GM12864 (cell line): ENCODE measurements at regions not wholly inside any gene's neighbourhood (a gene's known extent, or its start where the extent isn't known, plus 50 kb on each side); places are given as distances from the start of the nearest gene placed in this dataset.
"Not testable (repeated sequence)": the region's sequence is repeated elsewhere in the genome, so short reads cannot be mapped to it uniquely, and the experiment has no call there.

ENCODE experiments used
- DNase-seq: peaks from one replicate; pipeline ENCODE4 v3.0.0-alpha.2; 2011; ENCODE audit warnings: low read depth
- H3K4me3 ChIP-seq: 2 replicates; pipeline ENCODE4 v1.5.1; 2011; ENCODE audit warnings: mild to moderate bottlenecking, low read depth, low read length, control low read depth
- CTCF ChIP-seq: IDR thresholded peaks from 2 replicates; pipeline ENCODE4 v1.5.1; 2011; ENCODE audit warnings: low read depth, mild to moderate bottlenecking, moderate library complexity, low read length, control low read depth, inconsistent platforms; ENCODE audit errors: missing control alignments

- no peak for DNase-seq
- no peak for TF ChIP-seq CTCF
- H3K4me3 ChIP-seq: no peak overlapping the region
These were observed 677.6 kb upstream of the LMO3 start for GRCh38 chr12:17283563-17283962.

GRCh38 chr12:17282169-17282568 lies 676.2 kb upstream of the LMO3 start:
- H3K4me3 ChIP-seq, DNase-seq: not testable (repeated sequence)

- no peak overlapping the region for H3K4me3 ChIP-seq
- DNase-seq: no peak
- TF ChIP-seq CTCF: peak; percentile 7
These were observed 673.0 kb upstream of the LMO3 start for GRCh38 chr12:17278946-17279345.

- no peak for TF ChIP-seq CTCF
These were observed 670.2 kb upstream of the LMO3 start for GRCh38 chr12:17276196-17276595.

GRCh38 chr12:17266856-17267255 lies 660.9 kb upstream of the LMO3 start:
- no peak overlapping the region for H3K4me3 ChIP-seq
- DNase-seq: no peak
- no peak for TF ChIP-seq CTCF

More at GRCh38 chr12:17276196-17276595, 670.2 kb upstream of the LMO3 start:
- no peak overlapping the region for H3K4me3 ChIP-seq
- DNase-seq: no peak

GRCh38 chr12:17264603-17265002 lies 658.6 kb upstream of the LMO3 start:
- no peak for DNase-seq
- no peak for TF ChIP-seq CTCF
- no peak overlapping the region for H3K4me3 ChIP-seq

- H3K4me3 ChIP-seq: no peak overlapping the region
- no peak for TF ChIP-seq CTCF
- no peak for DNase-seq
These were observed 633.9 kb upstream of the LMO3 start for GRCh38 chr12:17239874-17240273.

GRCh38 chr12:17235996-17236395 lies 630.0 kb upstream of the LMO3 start:
- TF ChIP-seq CTCF: no peak
- DNase-seq: no peak

More at GRCh38 chr12:17235996-17236395, 630.0 kb upstream of the LMO3 start:
- no peak overlapping the region for H3K4me3 ChIP-seq
